COLO668 (cell line): ENCODE measurements at regions not wholly inside any gene's neighbourhood (a gene's known extent, or its start where the extent isn't known, plus 50 kb on each side); places are given as distances from the start of the nearest gene placed in this dataset.
"Not testable (repeated sequence)": the region's sequence is repeated elsewhere in the genome, so short reads cannot be mapped to it uniquely, and the experiment has no call there.

Experiments
- DNase-seq: peaks from one replicate; lab custom pipeline; 2025; ENCODE audit not compliant: unreplicated experiment; lab: John Stamatoyannopoulos, UW

GRCh38 chr11:8772571-8773519 lies 90.3 kb downstream of the RPL27A start:
- peak; percentile 9 for DNase-seq

- DNase-seq: no peak
These were observed 91.4 kb downstream of the RPL27A start for GRCh38 chr11:8773916-8774539.

- DNase-seq: not testable (repeated sequence)
These were observed 92.3 kb downstream of the RPL27A start for GRCh38 chr11:8774916-8775315.

GRCh38 chr11:8775332-8775731 lies 92.7 kb downstream of the RPL27A start:
- no peak for DNase-seq

- no peak for DNase-seq
These were observed 93.1 kb downstream of the RPL27A start for GRCh38 chr11:8775734-8776133.

- no peak for DNase-seq
These were observed 93.6 kb downstream of the RPL27A start for GRCh38 chr11:8776209-8776608.

- DNase-seq: no peak
These were observed 95.5 kb downstream of the RPL27A start for GRCh38 chr11:8777907-8778767.

GRCh38 chr11:8779107-8779506 lies 96.5 kb downstream of the RPL27A start:
- no peak for DNase-seq

- no peak for DNase-seq
These were observed 97.1 kb downstream of the RPL27A start for GRCh38 chr11:8779732-8780131.

GRCh38 chr11:8784954-8785353 lies 102.4 kb downstream of the RPL27A start:
- no peak for DNase-seq

- DNase-seq: no peak
These were observed 102.9 kb downstream of the RPL27A start for GRCh38 chr11:8785457-8785856.

- no peak for DNase-seq
These were observed 103.4 kb downstream of the RPL27A start for GRCh38 chr11:8785998-8786397.

- no peak for DNase-seq
These were observed 104.3 kb downstream of the RPL27A start for GRCh38 chr11:8786933-8787332.

- DNase-seq: no peak
These were observed 104.8 kb downstream of the RPL27A start for GRCh38 chr11:8787372-8787771.

- no peak for DNase-seq
These were observed 106.0 kb downstream of the RPL27A start for GRCh38 chr11:8788616-8789015.

- no peak for DNase-seq
These were observed 107.3 kb downstream of the RPL27A start for GRCh38 chr11:8789864-8790263.

- no peak for DNase-seq
These were observed 108.4 kb downstream of the RPL27A start for GRCh38 chr11:8790968-8791367.

GRCh38 chr11:8792710-8793109 lies 110.1 kb downstream of the RPL27A start:
- DNase-seq: no peak

- DNase-seq: no peak
These were observed 110.7 kb downstream of the RPL27A start for GRCh38 chr11:8793114-8793777.

- peak; percentile 37 for DNase-seq
These were observed 111.5 kb downstream of the RPL27A start for GRCh38 chr11:8794126-8794525.

GRCh38 chr11:8794677-8795103 lies 112.1 kb downstream of the RPL27A start:
- DNase-seq: peak; percentile 81
